ENCODE measurements at regions not wholly inside any gene's neighbourhood (a gene's known extent, or its start where the extent isn't known, plus 50 kb on each side); places are given as distances from the start of the nearest gene placed in this dataset.

GRCh38 chr6:2396846-2397630, 151.6 kb upstream of the GMDS start:
- H3K4me1 ChIP-seq, result no peaks in the 10 kb centered on the region
- no peak overlapping the region for H2AFZ ChIP-seq
- no peaks in the 10 kb centered on the region for H3K79me2 ChIP-seq
- H3K9ac ChIP-seq, result no peak overlapping the region
- no peaks in the 10 kb centered on the region for H3K36me3 ChIP-seq (ENCODE audit: control insufficient read depth, insufficient read depth, low read length)
- H3K9me3 ChIP-seq (ENCODE audit: control insufficient read depth, low read length), result no peaks in the 10 kb centered on the region
- H3K4me2 ChIP-seq (ENCODE audit: low read length), result no peak overlapping the region
- TF ChIP-seq CTCF (IDR thresholded peaks at IDR 0.05), result no peak
- no peaks in the 10 kb centered on the region for H3K27me3 ChIP-seq (ENCODE audit: control insufficient read depth, insufficient read depth, low read length)
- no peak overlapping the region for H3K4me3 ChIP-seq (ENCODE audit: low read depth, low read length)
- H3K27ac ChIP-seq, result no peak overlapping the region

- no peak overlapping the region for H3K27ac ChIP-seq
- no peak overlapping the region for H3K4me2 ChIP-seq (ENCODE audit: low read length)
- H3K4me3 ChIP-seq (ENCODE audit: low read depth, low read length), result no peak overlapping the region
- TF ChIP-seq CTCF (IDR thresholded peaks at IDR 0.05), result no peak
- no peak overlapping the region for H2AFZ ChIP-seq
- no peaks in the 10 kb centered on the region for H3K79me2 ChIP-seq
- H3K36me3 ChIP-seq (ENCODE audit: control insufficient read depth, insufficient read depth, low read length), result no peaks in the 10 kb centered on the region
- no peaks in the 10 kb centered on the region for H3K4me1 ChIP-seq
- H3K27me3 ChIP-seq (ENCODE audit: control insufficient read depth, insufficient read depth, low read length), result no peaks in the 10 kb centered on the region
- no peaks in the 10 kb centered on the region for H3K9me3 ChIP-seq (ENCODE audit: control insufficient read depth, low read length)
- H3K9ac ChIP-seq, result no peak overlapping the region
These were observed 150.7 kb upstream of the GMDS start for GRCh38 chr6:2396042-2396657.

- no peaks in the 10 kb centered on the region for H3K79me2 ChIP-seq
- no peak overlapping the region for H2AFZ ChIP-seq
- H3K4me3 ChIP-seq (ENCODE audit: low read depth, low read length), result no peak overlapping the region
- TF ChIP-seq CTCF (IDR thresholded peaks at IDR 0.05), result no peak
- no peaks in the 10 kb centered on the region for H3K4me1 ChIP-seq
- no peaks in the 10 kb centered on the region for H3K9me3 ChIP-seq (ENCODE audit: control insufficient read depth, low read length)
- H3K27me3 ChIP-seq (ENCODE audit: control insufficient read depth, insufficient read depth, low read length), result no peaks in the 10 kb centered on the region
- no peaks in the 10 kb centered on the region for H3K36me3 ChIP-seq (ENCODE audit: control insufficient read depth, insufficient read depth, low read length)
- H3K9ac ChIP-seq, result no peak overlapping the region
- H3K4me2 ChIP-seq (ENCODE audit: low read length), result no peak overlapping the region
- no peak overlapping the region for H3K27ac ChIP-seq
These were observed 143.3 kb upstream of the GMDS start for GRCh38 chr6:2388554-2389324.

- Histone ChIP-seq H3K4me2 (ENCODE audit: low read length) (no peak overlapping the region), H3K36me3 (ENCODE audit: control insufficient read depth, insufficient read depth, low read length) (no peaks in the 10 kb centered on the region), H3K27me3 (ENCODE audit: control insufficient read depth, insufficient read depth, low read length) (no peaks in the 10 kb centered on the region), H3K79me2 (no peaks in the 10 kb centered on the region), H3K4me3 (ENCODE audit: low read depth, low read length) (no peak overlapping the region), H3K9me3 (ENCODE audit: control insufficient read depth, low read length) (no peaks in the 10 kb centered on the region), H3K4me1 (no peaks in the 10 kb centered on the region), H3K9ac (no peak overlapping the region), H3K27ac (no peak overlapping the region), H2AFZ (no peak overlapping the region)
- TF ChIP-seq CTCF (IDR thresholded peaks at IDR 0.05), result no peak
These were observed 142.0 kb upstream of the GMDS start for GRCh38 chr6:2387445-2387844.

All from parathyroid adenoma (tissue), 2 donors.